ENCODE measurements at regions not wholly inside any gene's neighbourhood (a gene's known extent, or its start where the extent isn't known, plus 50 kb on each side); places are given as distances from the start of the nearest gene placed in this dataset.

GRCh38 chr2:122753336-122753735 is 997.9 kb downstream of the TSN start:
- TF ChIP-seq POLR2AphosphoS5 (IDR thresholded peaks at IDR 0.05; ENCODE audit: low read depth, low read length) = no peak
- no peak for TF ChIP-seq TAF1 (IDR thresholded peaks at IDR 0.05; ENCODE audit: borderline replicate concordance, insufficient read depth, low read length)
- TF ChIP-seq REST (IDR thresholded peaks at IDR 0.05; ENCODE audit: insufficient read depth in 1 of 2, low read depth in 2 of 2, low read length in 2 of 2) = no peak
- no peak for TF ChIP-seq SIN3A (IDR thresholded peaks at IDR 0.05; ENCODE audit: borderline replicate concordance, insufficient read depth, low read length)
- no peak for TF ChIP-seq FOXP2 (optimal IDR thresholded peaks at IDR 0.05; ENCODE audit: borderline replicate concordance, extremely low read depth, extremely low read length, insufficient read depth)

Measured in PFSK-1 (cell line).